ENCODE measurements at regions not wholly inside any gene's neighbourhood (a gene's known extent, or its start where the extent isn't known, plus 50 kb on each side); places are given as distances from the start of the nearest gene placed in this dataset.

GRCh38 chr13:106818971-106819370 lies 251.0 kb upstream of the ARGLU1 start:
- TF ChIP-seq, protein P1, sequence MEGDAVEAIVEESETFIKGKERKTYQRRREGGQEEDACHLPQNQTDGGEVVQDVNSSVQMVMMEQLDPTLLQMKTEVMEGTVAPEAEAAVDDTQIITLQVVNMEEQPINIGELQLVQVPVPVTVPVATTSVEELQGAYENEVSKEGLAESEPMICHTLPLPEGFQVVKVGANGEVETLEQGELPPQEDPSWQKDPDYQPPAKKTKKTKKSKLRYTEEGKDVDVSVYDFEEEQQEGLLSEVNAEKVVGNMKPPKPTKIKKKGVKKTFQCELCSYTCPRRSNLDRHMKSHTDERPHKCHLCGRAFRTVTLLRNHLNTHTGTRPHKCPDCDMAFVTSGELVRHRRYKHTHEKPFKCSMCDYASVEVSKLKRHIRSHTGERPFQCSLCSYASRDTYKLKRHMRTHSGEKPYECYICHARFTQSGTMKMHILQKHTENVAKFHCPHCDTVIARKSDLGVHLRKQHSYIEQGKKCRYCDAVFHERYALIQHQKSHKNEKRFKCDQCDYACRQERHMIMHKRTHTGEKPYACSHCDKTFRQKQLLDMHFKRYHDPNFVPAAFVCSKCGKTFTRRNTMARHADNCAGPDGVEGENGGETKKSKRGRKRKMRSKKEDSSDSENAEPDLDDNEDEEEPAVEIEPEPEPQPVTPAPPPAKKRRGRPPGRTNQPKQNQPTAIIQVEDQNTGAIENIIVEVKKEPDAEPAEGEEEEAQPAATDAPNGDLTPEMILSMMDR (IDR thresholded peaks at IDR 0.05), result no peak
- TF ChIP-seq POLR2A (IDR thresholded peaks at IDR 0.05), result no peak

Measured in thyroid gland (tissue), 4 donors.